Right lobe of liver (tissue), 4 donors: ENCODE measurements at regions not wholly inside any gene's neighbourhood (a gene's known extent, or its start where the extent isn't known, plus 50 kb on each side); places are given as distances from the start of the nearest gene placed in this dataset.

Experiments used
- POLR2A ChIP-seq: fragments of 450-650 bp; IDR thresholded peaks from one replicate; pipeline ENCODE4 v1.6.1; 2017; ENCODE audit warnings: antibody characterized with exemption, mild to moderate bottlenecking
- TF ChIP-seq, protein P1 (sequence below), 4 donors: fragments of 200-600 bp in 3 of 4; fragments of 450-650 bp in 1 of 4; IDR thresholded peaks; one replicate each; pipeline versions ENCODE4 v1.5.1 to v1.8.0; 2016 to 2022; ENCODE audit warnings: antibody characterized with exemption in 4 of 4, mild to moderate bottlenecking in 2 of 4
- donor health status: DM: no; HTN: no; CAD: no.
- donor health status: DM: no; HTN: no; CAD: no.
- donor health status: DM: no; HTN: yes; CAD: no.

DNA sequence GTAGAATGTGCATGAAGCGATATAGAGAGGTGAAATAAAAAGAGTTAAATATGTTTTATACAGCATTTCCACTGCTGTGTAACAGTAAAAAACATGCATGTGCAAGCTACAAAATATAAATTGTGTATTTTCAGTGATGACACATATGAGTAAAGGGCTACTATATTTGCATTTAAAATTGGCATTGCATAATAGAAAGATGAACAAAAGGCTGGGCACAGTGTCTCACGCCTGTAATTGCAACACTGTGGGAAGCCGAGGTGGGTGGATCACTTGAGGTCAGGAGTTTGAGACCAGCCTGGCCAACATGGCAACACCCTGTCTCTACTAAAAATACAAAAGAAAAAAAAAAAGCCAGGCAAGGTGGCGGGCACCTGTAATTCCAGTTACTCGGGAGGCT lies 79.8 kb upstream of the CCDC71L start:
- no peak for TF ChIP-seq POLR2A
- TF ChIP-seq, protein P1, sequence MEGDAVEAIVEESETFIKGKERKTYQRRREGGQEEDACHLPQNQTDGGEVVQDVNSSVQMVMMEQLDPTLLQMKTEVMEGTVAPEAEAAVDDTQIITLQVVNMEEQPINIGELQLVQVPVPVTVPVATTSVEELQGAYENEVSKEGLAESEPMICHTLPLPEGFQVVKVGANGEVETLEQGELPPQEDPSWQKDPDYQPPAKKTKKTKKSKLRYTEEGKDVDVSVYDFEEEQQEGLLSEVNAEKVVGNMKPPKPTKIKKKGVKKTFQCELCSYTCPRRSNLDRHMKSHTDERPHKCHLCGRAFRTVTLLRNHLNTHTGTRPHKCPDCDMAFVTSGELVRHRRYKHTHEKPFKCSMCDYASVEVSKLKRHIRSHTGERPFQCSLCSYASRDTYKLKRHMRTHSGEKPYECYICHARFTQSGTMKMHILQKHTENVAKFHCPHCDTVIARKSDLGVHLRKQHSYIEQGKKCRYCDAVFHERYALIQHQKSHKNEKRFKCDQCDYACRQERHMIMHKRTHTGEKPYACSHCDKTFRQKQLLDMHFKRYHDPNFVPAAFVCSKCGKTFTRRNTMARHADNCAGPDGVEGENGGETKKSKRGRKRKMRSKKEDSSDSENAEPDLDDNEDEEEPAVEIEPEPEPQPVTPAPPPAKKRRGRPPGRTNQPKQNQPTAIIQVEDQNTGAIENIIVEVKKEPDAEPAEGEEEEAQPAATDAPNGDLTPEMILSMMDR (IDR thresholded peaks at IDR 0.05), result no peak
